ENCODE measurements at regions not wholly inside any gene's neighbourhood (a gene's known extent, or its start where the extent isn't known, plus 50 kb on each side); places are given as distances from the start of the nearest gene placed in this dataset.

- no peak for TF ChIP-seq POLR2A (IDR thresholded peaks at IDR 0.05)
- TF ChIP-seq CTCF (IDR thresholded peaks at IDR 0.05): no peak
- H3K9me3 ChIP-seq: no peaks in the 10 kb centered on the region
- no peaks in the 10 kb centered on the region for H3K36me3 ChIP-seq (replicated peaks in 1 of 2; ENCODE audit: insufficient read depth in 1 of 2, low read depth in 2 of 2)
- no peaks in the 10 kb centered on the region for H3K4me1 ChIP-seq
- DNase-seq: no peak
- no peaks in the 10 kb centered on the region for H3K27me3 ChIP-seq
- no peak for ATAC-seq
- WGBS, 2 donors: 50 to 59% methylated on average over 3 of the region's 3 CpGs
- H3K4me3 ChIP-seq: no peak overlapping the region
- no peak overlapping the region for H3K27ac ChIP-seq
- intact Hi-C loops (cut with DNase I): no loop called here
These were observed 243.6 kb downstream of the DPY19L2 start for GRCh38 chr12:63424671-63425070.

- H3K36me3 ChIP-seq (replicated peaks in 1 of 2; ENCODE audit: insufficient read depth in 1 of 2, low read depth in 2 of 2): no peaks in the 10 kb centered on the region
- 61 to 66% methylated on average over 4 of the region's 4 CpGs for WGBS, 2 donors
- H3K9me3 ChIP-seq: no peaks in the 10 kb centered on the region
- intact Hi-C loops (cut with DNase I): no loop called here
- H3K4me3 ChIP-seq: no peak overlapping the region
- H3K27me3 ChIP-seq: no peaks in the 10 kb centered on the region
- H3K4me1 ChIP-seq: no peaks in the 10 kb centered on the region
- no peak overlapping the region for H3K27ac ChIP-seq
- DNase-seq (no peak), ATAC-seq (no peak)
- TF ChIP-seq CTCF (IDR thresholded peaks at IDR 0.05): no peak
- TF ChIP-seq POLR2A (IDR thresholded peaks at IDR 0.05): no peak
These were observed 244.5 kb downstream of the DPY19L2 start for GRCh38 chr12:63423839-63424238.

GRCh38 chr12:63420206-63420644 lies 248.1 kb downstream of the DPY19L2 start:
- TF ChIP-seq CTCF (IDR thresholded peaks at IDR 0.05) (peak; percentile 6 to 38 (median 31)), POLR2A (IDR thresholded peaks at IDR 0.05) (no peak)
- no peaks in the 10 kb centered on the region for H3K9me3 ChIP-seq
- no peak overlapping the region for H3K27ac ChIP-seq
- DNase-seq: peak in 3 of 4 donors; percentile 30 to 45 (median 41)
- WGBS, 2 donors: 23 to 28% methylated on average over 6 of the region's 6 CpGs
- H3K36me3 ChIP-seq (replicated peaks in 1 of 2; ENCODE audit: insufficient read depth in 1 of 2, low read depth in 2 of 2): no peaks in the 10 kb centered on the region
- no peak overlapping the region for H3K4me3 ChIP-seq
- no peaks in the 10 kb centered on the region for H3K4me1 ChIP-seq
- no peak for ATAC-seq
- intact Hi-C loops (cut with DNase I): no loop called here
- H3K27me3 ChIP-seq: no peaks in the 10 kb centered on the region

- 73 to 77% methylated on average over 7 of the region's 7 CpGs for WGBS, 2 donors
- intact Hi-C loops (cut with DNase I): no loop called here
- Histone ChIP-seq H3K4me3 (no peak overlapping the region), H3K4me1 (no peaks in the 10 kb centered on the region), H3K27me3 (no peaks in the 10 kb centered on the region), H3K27ac (no peak overlapping the region), H3K36me3 (replicated peaks in 1 of 2; ENCODE audit: insufficient read depth in 1 of 2, low read depth in 2 of 2) (no peaks in the 10 kb centered on the region), H3K9me3 (no peaks in the 10 kb centered on the region)
- TF ChIP-seq CTCF (IDR thresholded peaks at IDR 0.05) (no peak), POLR2A (IDR thresholded peaks at IDR 0.05) (no peak)
- no peak for DNase-seq
- ATAC-seq: no peak
These were observed 249.1 kb downstream of the DPY19L2 start for GRCh38 chr12:63419154-63419553.

- Histone ChIP-seq H3K4me3 (no peak overlapping the region), H3K9me3 (no peaks in the 10 kb centered on the region), H3K27me3 (no peaks in the 10 kb centered on the region), H3K36me3 (replicated peaks in 1 of 2; ENCODE audit: insufficient read depth in 1 of 2, low read depth in 2 of 2) (no peaks in the 10 kb centered on the region), H3K27ac (no peak overlapping the region), H3K4me1 (no peaks in the 10 kb centered on the region)
- no peak for ATAC-seq
- no peak for DNase-seq
- intact Hi-C loops (cut with DNase I): no loop called here
- no peak for TF ChIP-seq CTCF (IDR thresholded peaks at IDR 0.05)
- TF ChIP-seq POLR2A (IDR thresholded peaks at IDR 0.05): no peak
These were observed 251.5 kb downstream of the DPY19L2 start for GRCh38 chr12:63416788-63417187.
